GM12878 (cell line): ENCODE measurements at regions not wholly inside any gene's neighbourhood (a gene's known extent, or its start where the extent isn't known, plus 50 kb on each side); places are given as distances from the start of the nearest gene placed in this dataset.

Experiments used
- ATF7 ChIP-seq: fragments of 450-650 bp; IDR thresholded peaks from 2 replicates; pipeline ENCODE4 v1.6.1; 2016; ENCODE audit warnings: low read depth, mild to moderate bottlenecking
- CBX3 ChIP-seq: fragments of 200-600 bp; sonication (generic); IDR thresholded peaks from 2 replicates; pipeline ENCODE4 v1.6.1; 2016; ENCODE audit warnings: low read depth, borderline replicate concordance
- E2F4 ChIP-seq: IDR thresholded peaks from 2 replicates; pipeline ENCODE4 v1.6.1; 2012; ENCODE audit warnings: low read depth, low read length, improper control_type of control experiment
- EZH2 ChIP-seq: IDR thresholded peaks from 2 replicates; pipeline ENCODE4 v1.6.1; 2012; ENCODE audit warnings: low read depth, mild to moderate bottlenecking, control low read depth, inconsistent platforms, low read length, borderline replicate concordance; ENCODE audit not compliant: control insufficient read depth
- FOS ChIP-seq: IDR thresholded peaks from 3 replicates; pipeline ENCODE4 v1.6.1; 2011; ENCODE audit warnings: borderline replicate concordance; ENCODE audit not compliant: insufficient read length; ENCODE audit errors: extremely low read depth
- FOXM1 ChIP-seq: IDR thresholded peaks from 2 replicates; pipeline ENCODE4 v1.6.1; 2012; ENCODE audit warnings: low read depth, mild to moderate bottlenecking, inconsistent platforms, low read length, moderate library complexity
- HCFC1 ChIP-seq: fragments of 150-350 bp; IDR thresholded peaks from 2 replicates; pipeline ENCODE4 v1.6.1; 2014; ENCODE audit warnings: low read length
- POLR2A ChIP-seq: IDR thresholded peaks from 2 replicates; pipeline ENCODE4 v1.6.1; 2011; ENCODE audit warnings: low read depth, mild to moderate bottlenecking, low read length
- POLR2AphosphoS5 ChIP-seq: IDR thresholded peaks from 2 replicates; pipeline ENCODE4 v1.6.1; 2011; ENCODE audit warnings: mild to moderate bottlenecking, low read length, inconsistent platforms
- RELA ChIP-seq: fragments of 450-650 bp; IDR thresholded peaks from 2 replicates; pipeline ENCODE4 v1.8.0; 2014; ENCODE audit warnings: borderline replicate concordance; ENCODE audit not compliant: partially characterized antibody
- SP1 ChIP-seq: IDR thresholded peaks from one replicate; pipeline ENCODE4 v1.6.1; 2011; ENCODE audit warnings: low read depth, low read length

- TF ChIP-seq E2F4 (no peak), POLR2A (no peak), SP1 (no peak), CBX3 (no peak), FOS (no peak), FOXM1 (no peak), ATF7 (no peak), RELA (no peak), POLR2AphosphoS5 (no peak), HCFC1 (no peak), EZH2 (no peak)
Measured at GRCh38 chr6:105562027-105562426, 159.1 kb upstream of the PREP start.
